ENCODE measurements at regions not wholly inside any gene's neighbourhood (a gene's known extent, or its start where the extent isn't known, plus 50 kb on each side); places are given as distances from the start of the nearest gene placed in this dataset.

- Histone ChIP-seq H3K27me3 (peaks cover 8% of the 10 kb centered on the region), H3K27ac (no peak overlapping the region), H3K4me3 (replicated peaks in 1 of 3) (no peak overlapping the region), H3K4me1 (peaks cover 0 to 6% of the 10 kb centered on the region in 2 donors), H3K9me3 (no peaks in the 10 kb centered on the region), H3K36me3 (no peaks in the 10 kb centered on the region)
- WGBS, 2 donors = 22 to 42% methylated on average over 4 to 7 of the region's 7 CpGs
- intact Hi-C loops (cut with DNase I) = no loop called here
- no peak for TF ChIP-seq CTCF (IDR thresholded peaks at IDR 0.05)
- TF ChIP-seq POLR2A (IDR thresholded peaks at IDR 0.05) = no peak
- no peak for DNase-seq
Observed at GRCh38 chr10:101284744-101285463, 55.6 kb upstream of the LBX1 start.

- 13 to 14% methylated on average over 13 to 15 of the region's 15 CpGs for WGBS, 2 donors
- intact Hi-C loops (cut with DNase I) = no loop called here
- Histone ChIP-seq H3K27ac (no peak overlapping the region), H3K36me3 (no peaks in the 10 kb centered on the region), H3K27me3 (peaks cover 10% of the 10 kb centered on the region), H3K4me1 (peaks cover 0 to 6% of the 10 kb centered on the region in 2 donors), H3K4me3 (replicated peaks in 1 of 3) (no peak overlapping the region), H3K9me3 (no peaks in the 10 kb centered on the region)
- no peak for DNase-seq
- no peak for TF ChIP-seq POLR2A (IDR thresholded peaks at IDR 0.05)
- TF ChIP-seq CTCF (IDR thresholded peaks at IDR 0.05) = no peak
Observed at GRCh38 chr10:101285519-101286070, 56.3 kb upstream of the LBX1 start.

GRCh38 chr10:101286248-101287046, 57.2 kb upstream of the LBX1 start:
- Histone ChIP-seq H3K4me1 (peaks cover 4 to 10% of the 10 kb centered on the region in 2 donors), H3K9me3 (no peaks in the 10 kb centered on the region), H3K36me3 (no peaks in the 10 kb centered on the region), H3K4me3 (replicated peaks in 1 of 3) (no peak overlapping the region), H3K27ac (no peak overlapping the region), H3K27me3 (peaks cover 13% of the 10 kb centered on the region)
- TF ChIP-seq CTCF (IDR thresholded peaks at IDR 0.05) = no peak
- TF ChIP-seq POLR2A (IDR thresholded peaks at IDR 0.05) = no peak
- intact Hi-C loops (cut with DNase I) = no loop called here
- 58 to 65% methylated on average over 12 of the region's 12 CpGs for WGBS, 2 donors
- no peak for DNase-seq

- DNase-seq = no peak
- no peak overlapping the region for H3K4me3 ChIP-seq (replicated peaks in 1 of 3)
- no peaks in the 10 kb centered on the region for H3K36me3 ChIP-seq
- H3K9me3 ChIP-seq = no peaks in the 10 kb centered on the region
- 34 to 41% methylated on average over 18 of the region's 18 CpGs for WGBS, 2 donors
- TF ChIP-seq POLR2A (IDR thresholded peaks at IDR 0.05) = no peak
- TF ChIP-seq CTCF (IDR thresholded peaks at IDR 0.05) = no peak
- no peak overlapping the region for H3K27ac ChIP-seq
- H3K4me1 ChIP-seq = peaks cover 6 to 17% of the 10 kb centered on the region in 2 donors
- intact Hi-C loops (cut with DNase I) = no loop called here
- H3K27me3 ChIP-seq = peaks cover 13% of the 10 kb centered on the region
Observed at GRCh38 chr10:101287183-101287996, 58.1 kb upstream of the LBX1 start.

Data from thyroid gland (tissue), 4 donors.